ENCODE measurements at regions not wholly inside any gene's neighbourhood (a gene's known extent, or its start where the extent isn't known, plus 50 kb on each side); places are given as distances from the start of the nearest gene placed in this dataset.

DNA sequence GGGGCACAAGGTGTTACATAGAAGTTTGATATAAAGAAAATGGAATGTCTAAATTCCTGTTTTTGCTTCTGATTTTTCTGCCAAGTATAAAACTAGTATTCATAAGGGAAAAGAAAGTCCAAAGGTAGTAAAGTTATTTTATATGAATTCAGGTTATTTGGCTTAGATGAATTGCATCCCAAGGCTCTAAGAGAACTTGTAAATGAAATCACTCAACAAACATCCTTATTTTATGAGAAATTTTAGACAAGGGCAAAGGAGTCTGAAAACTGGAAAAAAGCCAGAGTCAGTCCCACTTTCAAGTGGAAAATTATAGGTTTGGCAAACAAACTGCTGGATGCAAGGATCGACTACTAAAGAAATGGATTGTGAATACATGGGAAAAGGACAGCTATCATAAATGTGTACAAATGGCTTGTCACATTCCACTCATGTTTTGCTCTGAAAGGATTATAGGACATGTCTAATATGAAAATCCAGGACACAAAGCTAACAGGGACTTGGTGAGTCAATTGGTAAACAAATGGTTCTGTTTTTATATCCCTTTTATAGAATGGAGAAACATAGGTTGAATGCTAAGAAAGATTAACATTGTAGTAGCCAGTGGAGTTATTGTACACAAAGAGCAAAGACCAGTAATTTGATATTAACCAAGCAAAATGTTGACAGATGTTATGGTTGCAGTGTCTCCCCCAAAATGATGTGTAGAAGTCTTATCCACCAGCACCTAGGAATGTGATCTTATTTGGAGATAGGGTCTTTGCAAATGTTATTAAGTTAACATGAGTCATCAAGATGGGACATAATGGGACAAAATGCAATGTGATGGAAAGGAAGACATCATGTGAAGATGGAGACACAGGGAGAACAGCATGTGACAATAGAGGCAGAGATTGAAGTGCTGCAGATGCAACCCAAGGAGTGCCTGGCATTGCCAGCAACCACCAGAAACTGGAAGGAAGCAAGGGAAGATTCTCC, 495.7 kb downstream of the TLE1 start:
- H3K27me3 ChIP-seq: no peaks in the 10 kb centered on the region
- 60 to 87% (median 74%) methylated on average over 1 of the region's 1 CpG for WGBS, 4 donors
- TF ChIP-seq, protein P1, sequence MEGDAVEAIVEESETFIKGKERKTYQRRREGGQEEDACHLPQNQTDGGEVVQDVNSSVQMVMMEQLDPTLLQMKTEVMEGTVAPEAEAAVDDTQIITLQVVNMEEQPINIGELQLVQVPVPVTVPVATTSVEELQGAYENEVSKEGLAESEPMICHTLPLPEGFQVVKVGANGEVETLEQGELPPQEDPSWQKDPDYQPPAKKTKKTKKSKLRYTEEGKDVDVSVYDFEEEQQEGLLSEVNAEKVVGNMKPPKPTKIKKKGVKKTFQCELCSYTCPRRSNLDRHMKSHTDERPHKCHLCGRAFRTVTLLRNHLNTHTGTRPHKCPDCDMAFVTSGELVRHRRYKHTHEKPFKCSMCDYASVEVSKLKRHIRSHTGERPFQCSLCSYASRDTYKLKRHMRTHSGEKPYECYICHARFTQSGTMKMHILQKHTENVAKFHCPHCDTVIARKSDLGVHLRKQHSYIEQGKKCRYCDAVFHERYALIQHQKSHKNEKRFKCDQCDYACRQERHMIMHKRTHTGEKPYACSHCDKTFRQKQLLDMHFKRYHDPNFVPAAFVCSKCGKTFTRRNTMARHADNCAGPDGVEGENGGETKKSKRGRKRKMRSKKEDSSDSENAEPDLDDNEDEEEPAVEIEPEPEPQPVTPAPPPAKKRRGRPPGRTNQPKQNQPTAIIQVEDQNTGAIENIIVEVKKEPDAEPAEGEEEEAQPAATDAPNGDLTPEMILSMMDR (IDR thresholded peaks at IDR 0.05): no peak
- peaks cover 0 to 9% (median 0%) of the 10 kb centered on the region in 12 donors for H3K9me3 ChIP-seq
- H3K27ac ChIP-seq: no peak overlapping the region
- DNase-seq (no peak), ATAC-seq (no peak)
- H3K4me3 ChIP-seq: no peak overlapping the region
- intact Hi-C loops (cut with DNase I): no loop called here
- no peaks in the 10 kb centered on the region for H3K36me3 ChIP-seq
- no peaks in the 10 kb centered on the region for H3K4me1 ChIP-seq

DNA sequence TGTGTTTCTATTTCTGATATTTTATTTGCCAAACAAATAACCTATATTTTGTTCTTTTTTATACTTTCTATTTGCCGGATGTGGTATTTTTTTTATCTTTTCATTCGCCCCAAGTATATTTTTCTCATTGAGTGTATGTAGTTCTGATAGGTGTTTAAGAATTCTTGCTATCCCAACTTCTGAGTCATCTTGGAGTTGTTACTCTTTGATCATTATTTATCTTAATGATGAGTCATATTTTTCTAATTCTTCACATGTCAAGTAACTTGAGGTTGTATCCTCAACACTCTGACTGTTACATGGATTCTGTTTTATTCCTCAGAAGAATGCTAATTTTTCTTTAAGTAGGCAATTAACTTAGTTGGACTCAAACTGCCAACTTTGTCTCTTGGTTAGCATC, 498.1 kb downstream of the TLE1 start:
- WGBS, 4 donors: 89 to 94% (median 93%) methylated on average over 2 of the region's 2 CpGs
- Histone ChIP-seq H3K4me3 (no peak overlapping the region), H3K36me3 (no peaks in the 10 kb centered on the region), H3K9me3 (peaks cover 0 to 9% (median 0%) of the 10 kb centered on the region in 12 donors), H3K27me3 (no peaks in the 10 kb centered on the region), H3K27ac (no peak overlapping the region), H3K4me1 (no peaks in the 10 kb centered on the region)
- TF ChIP-seq POLR2A (IDR thresholded peaks at IDR 0.05): no peak
- TF ChIP-seq, protein P1 (IDR thresholded peaks at IDR 0.05): no peak
- intact Hi-C loops (cut with DNase I): no loop called here
- ATAC-seq (no peak), DNase-seq (no peak)

DNA sequence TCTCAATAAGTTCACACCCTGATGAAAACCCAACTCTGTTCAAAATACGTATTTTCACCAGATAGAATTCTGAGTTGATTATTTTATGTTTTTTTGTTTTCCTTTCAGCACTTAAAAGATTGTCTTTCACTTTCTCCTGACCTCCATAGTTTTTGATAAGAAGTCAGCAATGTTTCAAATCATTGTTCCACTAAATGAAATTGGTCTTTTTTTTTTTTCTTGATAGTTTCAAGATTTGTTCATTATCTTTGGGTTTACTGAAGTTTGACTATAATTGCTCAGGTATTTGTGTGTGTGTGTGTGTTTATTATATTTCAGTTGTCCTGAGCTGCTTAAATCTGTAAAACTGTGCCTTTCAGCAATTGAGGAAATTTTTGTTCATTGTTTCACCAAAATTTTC, 498.7 kb downstream of the TLE1 start:
- Histone ChIP-seq H3K27ac (no peak overlapping the region), H3K4me3 (no peak overlapping the region), H3K9me3 (peaks cover 0 to 9% (median 0%) of the 10 kb centered on the region in 12 donors), H3K27me3 (no peaks in the 10 kb centered on the region), H3K4me1 (no peaks in the 10 kb centered on the region), H3K36me3 (no peaks in the 10 kb centered on the region)
- 74 to 81% (median 78%) methylated on average over 1 of the region's 1 CpG for WGBS, 4 donors
- TF ChIP-seq, protein P1 (IDR thresholded peaks at IDR 0.05): no peak
- TF ChIP-seq POLR2A (IDR thresholded peaks at IDR 0.05): no peak
- DNase-seq (no peak), ATAC-seq (no peak)
- intact Hi-C loops (cut with DNase I): no loop called here

DNA sequence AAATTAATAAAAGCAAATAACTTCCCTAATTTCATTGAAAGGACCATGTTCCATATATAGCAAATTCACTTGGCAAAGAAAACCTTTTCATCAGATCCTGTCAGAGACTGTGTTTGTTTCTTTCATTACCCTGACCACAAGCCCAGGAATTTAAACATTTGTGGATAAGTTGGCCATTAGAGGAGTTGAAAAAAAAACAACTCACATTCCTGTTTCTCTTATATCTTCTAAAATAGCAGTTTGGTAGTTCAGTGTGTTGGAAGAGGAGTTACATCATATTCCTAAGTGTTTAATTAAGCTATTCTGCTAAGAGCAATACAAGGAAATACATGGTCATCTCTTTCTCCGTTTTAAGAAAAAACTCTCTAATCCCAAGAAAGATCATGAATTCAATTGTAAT, 505.6 kb downstream of the TLE1 start:
- no peak overlapping the region for H3K4me3 ChIP-seq
- H3K27me3 ChIP-seq: no peaks in the 10 kb centered on the region
- intact Hi-C loops (cut with DNase I): no loop called here

More for the DNA sequence above, 505.6 kb downstream of the TLE1 start:
- DNase-seq (no peak), ATAC-seq (no peak)
- H3K4me1 ChIP-seq: no peaks in the 10 kb centered on the region
- TF ChIP-seq, protein P1 (IDR thresholded peaks at IDR 0.05): no peak
- no peak for TF ChIP-seq POLR2A (IDR thresholded peaks at IDR 0.05)
- 40 to 54% (median 44%) methylated on average over 1 of the region's 1 CpG for WGBS, 4 donors
- no peak overlapping the region for H3K27ac ChIP-seq
- H3K36me3 ChIP-seq: no peaks in the 10 kb centered on the region
- no peaks in the 10 kb centered on the region for H3K9me3 ChIP-seq
